LNCaP clone FGC (cell line): ENCODE measurements at regions not wholly inside any gene's neighbourhood (a gene's known extent, or its start where the extent isn't known, plus 50 kb on each side); places are given as distances from the start of the nearest gene placed in this dataset.
"Not testable (repeated sequence)": the region's sequence is repeated elsewhere in the genome, so short reads cannot be mapped to it uniquely, and the experiment has no call there.

ENCODE experiments used
- DNase-seq: peaks from one replicate; pipeline ENCODE4 v3.0.0-alpha.2; 2011; ENCODE audit warnings: low read depth
- H3K4me3 ChIP-seq: 2 replicates; pipeline ENCODE4 v1.5.1; 2011; ENCODE audit warnings: mild to moderate bottlenecking, low read depth, low read length, control low read depth
- TF ChIP-seq, protein P1 (sequence below): IDR thresholded peaks from 2 replicates; pipeline ENCODE4 v1.5.1; 2012; ENCODE audit warnings: mild to moderate bottlenecking; ENCODE audit not compliant: control insufficient read depth, insufficient read depth; ENCODE audit errors: extremely low read depth

- H3K4me3 ChIP-seq, result no peak overlapping the region
- TF ChIP-seq, protein P1, sequence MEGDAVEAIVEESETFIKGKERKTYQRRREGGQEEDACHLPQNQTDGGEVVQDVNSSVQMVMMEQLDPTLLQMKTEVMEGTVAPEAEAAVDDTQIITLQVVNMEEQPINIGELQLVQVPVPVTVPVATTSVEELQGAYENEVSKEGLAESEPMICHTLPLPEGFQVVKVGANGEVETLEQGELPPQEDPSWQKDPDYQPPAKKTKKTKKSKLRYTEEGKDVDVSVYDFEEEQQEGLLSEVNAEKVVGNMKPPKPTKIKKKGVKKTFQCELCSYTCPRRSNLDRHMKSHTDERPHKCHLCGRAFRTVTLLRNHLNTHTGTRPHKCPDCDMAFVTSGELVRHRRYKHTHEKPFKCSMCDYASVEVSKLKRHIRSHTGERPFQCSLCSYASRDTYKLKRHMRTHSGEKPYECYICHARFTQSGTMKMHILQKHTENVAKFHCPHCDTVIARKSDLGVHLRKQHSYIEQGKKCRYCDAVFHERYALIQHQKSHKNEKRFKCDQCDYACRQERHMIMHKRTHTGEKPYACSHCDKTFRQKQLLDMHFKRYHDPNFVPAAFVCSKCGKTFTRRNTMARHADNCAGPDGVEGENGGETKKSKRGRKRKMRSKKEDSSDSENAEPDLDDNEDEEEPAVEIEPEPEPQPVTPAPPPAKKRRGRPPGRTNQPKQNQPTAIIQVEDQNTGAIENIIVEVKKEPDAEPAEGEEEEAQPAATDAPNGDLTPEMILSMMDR, result no peak
- DNase-seq, result no peak
These were observed 77.8 kb upstream of the XIST start for GRCh38 chrX:73930300-73930699.

GRCh38 chrX:73922856-73923455 lies 70.4 kb upstream of the XIST start:
- no peak for DNase-seq
- H3K4me3 ChIP-seq, result no peak overlapping the region
- TF ChIP-seq, protein P1, result no peak

DNA sequence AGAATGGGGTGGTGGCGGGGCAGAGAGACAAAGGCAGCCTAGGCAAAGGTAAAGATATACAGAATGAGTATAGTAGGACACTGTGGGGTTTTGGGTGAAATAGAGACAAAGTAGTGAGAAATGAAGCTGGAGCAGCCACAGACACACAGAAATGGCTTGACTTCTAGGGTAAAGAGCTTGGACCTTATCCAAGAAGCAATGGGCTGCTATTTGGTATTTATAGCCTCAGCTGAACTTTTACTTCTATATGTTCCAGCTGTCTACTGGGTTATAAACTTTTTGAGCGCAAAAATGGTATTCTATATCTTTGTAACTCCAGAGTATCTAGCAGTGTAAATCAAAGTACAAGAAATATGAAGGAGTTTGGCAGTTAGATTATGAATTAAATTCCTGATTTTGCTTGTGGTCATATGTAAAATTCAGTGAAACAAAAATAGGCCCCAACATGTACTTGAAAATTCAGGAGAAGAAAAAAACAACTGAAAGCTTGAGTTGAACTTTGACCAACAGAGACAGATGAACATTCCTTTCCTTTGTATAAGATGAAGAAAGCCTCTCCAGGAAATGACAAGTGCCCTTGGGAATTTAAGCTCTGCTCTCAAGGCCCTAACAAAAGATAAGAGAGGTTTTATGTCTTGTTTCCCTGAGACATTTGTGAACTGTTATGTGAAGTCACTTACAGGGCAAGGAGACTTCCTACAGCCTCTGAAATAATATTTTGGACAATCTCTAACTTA lies 64.6 kb upstream of the XIST start:
- TF ChIP-seq, protein P1, result no peak
- H3K4me3 ChIP-seq, result no peak overlapping the region
- no peak for DNase-seq

- TF ChIP-seq, protein P1, result no peak
- no peak for DNase-seq
- no peak overlapping the region for H3K4me3 ChIP-seq
These were observed 64.0 kb upstream of the XIST start for GRCh38 chrX:73916489-73916888.

- not testable (repeated sequence) for H3K4me3 ChIP-seq, DNase-seq
These were observed 62.3 kb upstream of the XIST start for GRCh38 chrX:73914792-73915191.

DNA sequence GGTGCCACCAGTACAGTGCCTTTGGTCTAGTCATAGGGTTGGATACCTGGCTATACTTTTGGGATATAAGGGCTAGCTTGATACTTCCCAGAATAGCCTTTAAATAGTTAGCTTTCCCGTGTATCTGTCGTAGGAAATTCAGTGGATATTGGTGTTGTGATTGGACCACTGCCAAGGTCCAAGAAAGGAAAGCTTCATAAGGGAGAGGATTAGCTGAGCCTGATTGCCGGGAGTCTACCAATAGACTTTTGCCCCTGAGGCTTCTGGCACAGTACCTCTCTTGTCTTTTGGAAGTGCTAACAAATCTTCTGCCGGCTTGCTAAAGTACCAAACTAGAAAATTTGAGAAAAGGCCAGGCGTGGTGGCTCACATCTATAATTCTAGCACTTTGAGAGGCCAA lies 61.1 kb upstream of the XIST start:
- no peak overlapping the region for H3K4me3 ChIP-seq
- DNase-seq, result no peak
- TF ChIP-seq, protein P1, result no peak

GRCh38 chrX:73911946-73912345 lies 59.4 kb upstream of the XIST start:
- DNase-seq, H3K4me3 ChIP-seq: not testable (repeated sequence)

DNA sequence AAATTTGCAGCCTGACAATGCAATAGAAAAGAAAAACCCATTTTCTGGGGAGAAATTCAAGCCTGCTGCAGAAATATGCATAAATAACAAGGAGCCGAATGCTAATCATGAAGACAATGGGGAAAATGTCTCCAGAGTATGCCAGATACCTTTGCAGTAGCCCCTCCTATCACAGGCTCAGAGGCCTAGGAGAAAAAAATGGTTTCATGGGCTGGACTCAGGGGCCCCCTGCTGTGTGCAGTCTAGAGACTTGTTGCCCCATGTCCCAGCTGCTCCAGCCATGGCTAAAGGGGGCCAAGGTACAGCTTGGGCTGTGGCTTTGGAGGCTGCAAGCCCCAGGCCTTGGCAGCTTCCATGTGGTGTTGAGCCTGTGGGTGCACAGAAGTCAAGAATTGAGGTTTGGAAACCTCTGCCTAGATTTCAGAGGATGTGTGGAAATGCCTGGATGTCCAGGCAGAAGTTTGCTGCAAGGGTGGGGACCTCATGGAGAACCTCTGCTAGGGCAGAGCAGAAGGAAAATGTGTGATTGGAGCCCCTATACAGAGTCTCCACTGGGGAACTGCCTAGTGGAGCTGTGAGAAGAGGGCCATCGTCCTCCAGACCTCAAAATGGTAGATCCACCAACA lies 53.3 kb upstream of the XIST start:
- not testable (repeated sequence) for H3K4me3 ChIP-seq, DNase-seq
